Gastroesophageal sphincter (tissue), 4 donors: ENCODE measurements at regions not wholly inside any gene's neighbourhood (a gene's known extent, or its start where the extent isn't known, plus 50 kb on each side); places are given as distances from the start of the nearest gene placed in this dataset.

ENCODE experiments used
- ATAC-seq: fragments of 150-250 bp; one replicate; pipeline ENCODE4 v1.9.1; 2016; ENCODE audit warnings: mild to moderate bottlenecking, moderate library complexity
- H3K27ac ChIP-seq, 4 donors: fragments of 200-600 bp; sonication (generic) in 3 of 4; 1 replicate in 3 of 4; 2 replicates in 1 of 4; pipeline ENCODE4 v1.5.1; 2016 to 2019
- H3K27me3 ChIP-seq: fragments of 200-600 bp; sonication (generic); one replicate; pipeline ENCODE4 v1.5.1; 2019
- H3K36me3 ChIP-seq, 2 donors: fragments of 200-600 bp; sonication (generic); one replicate each; pipeline ENCODE4 v1.5.1; 2019; ENCODE audit warnings: control low read depth in 1 of 2
- H3K4me1 ChIP-seq, 3 donors: fragments of 200-600 bp; sonication (generic); 1 replicate in 2 of 3; 2 replicates in 1 of 3; pipeline ENCODE4 v1.5.1; 2016 to 2019; ENCODE audit warnings: control low read depth in 2 of 3
- H3K4me3 ChIP-seq, 2 donors: fragments of 200-600 bp; sonication (generic); one replicate each; pipeline ENCODE4 v1.5.1; 2019; ENCODE audit warnings: mild to moderate bottlenecking in 1 of 2, moderate library complexity in 1 of 2
- H3K9me3 ChIP-seq, 3 donors: fragments of 200-600 bp; sonication (generic); one replicate each; pipeline ENCODE4 v1.5.1; 2017 to 2019; ENCODE audit warnings: control low read depth in 2 of 3
- EP300 ChIP-seq: sonication (generic); formaldehyde crosslinking; IDR thresholded peaks from one replicate; pipeline ENCODE4 v1.6.1; 2017; ENCODE audit warnings: antibody characterized with exemption, mild to moderate bottlenecking
- POLR2A ChIP-seq, 2 donors: fragments of 450-650 bp; IDR thresholded peaks; one replicate each; pipeline ENCODE4 v1.6.1; 2017; ENCODE audit warnings: antibody characterized with exemption in 2 of 2, mild to moderate bottlenecking in 2 of 2, moderate library complexity in 1 of 2
- POLR2AphosphoS5 ChIP-seq: sonication (generic); formaldehyde crosslinking; IDR thresholded peaks from one replicate; pipeline ENCODE4 v1.6.1; 2017; ENCODE audit warnings: antibody characterized with exemption
- WGBS, 2 donors: methylation state at CpG; one replicate each; pipeline ENCODE4 v1.1.5; 2018; ENCODE audit warnings: low coverage in 1 of 2; 5-methylcytosine and 5-hydroxymethylcytosine counted together
- TF ChIP-seq, protein P1 (sequence below), 4 experiments: fragments of 200-600 bp in 2 of 4; fragments of 450-650 bp in 2 of 4; sonication (generic) in 1 of 4; IDR thresholded peaks; one replicate each; pipeline ENCODE4 v1.5.1; 2017 to 2019; ENCODE audit warnings: antibody characterized with exemption in 4 of 4, mild to moderate bottlenecking in 2 of 4, moderate library complexity in 2 of 4

DNA sequence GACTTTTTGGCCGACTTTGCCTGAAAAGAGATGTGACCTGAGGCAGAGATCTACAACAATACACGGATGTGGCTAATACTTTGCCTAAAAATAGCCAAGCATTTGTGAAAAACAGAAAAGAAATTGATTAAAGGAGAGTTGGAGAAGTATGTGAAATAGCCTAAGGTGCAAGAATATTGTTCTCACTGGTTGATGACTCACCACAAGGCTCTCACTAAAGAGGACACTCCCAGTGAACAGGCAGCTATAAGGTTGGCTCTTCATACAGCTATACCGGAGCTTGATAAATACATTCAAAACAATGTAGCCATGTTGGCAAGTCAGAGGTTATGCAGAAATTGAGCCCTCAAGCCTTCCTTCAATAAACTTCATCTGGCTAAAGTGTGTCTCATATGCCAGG is 317.2 kb upstream of the GRAMD2B start:
- no peaks in the 10 kb centered on the region for H3K27me3 ChIP-seq
- TF ChIP-seq POLR2A (IDR thresholded peaks at IDR 0.05) (no peak), POLR2AphosphoS5 (no peak), EP300 (no peak)
- TF ChIP-seq, protein P1, sequence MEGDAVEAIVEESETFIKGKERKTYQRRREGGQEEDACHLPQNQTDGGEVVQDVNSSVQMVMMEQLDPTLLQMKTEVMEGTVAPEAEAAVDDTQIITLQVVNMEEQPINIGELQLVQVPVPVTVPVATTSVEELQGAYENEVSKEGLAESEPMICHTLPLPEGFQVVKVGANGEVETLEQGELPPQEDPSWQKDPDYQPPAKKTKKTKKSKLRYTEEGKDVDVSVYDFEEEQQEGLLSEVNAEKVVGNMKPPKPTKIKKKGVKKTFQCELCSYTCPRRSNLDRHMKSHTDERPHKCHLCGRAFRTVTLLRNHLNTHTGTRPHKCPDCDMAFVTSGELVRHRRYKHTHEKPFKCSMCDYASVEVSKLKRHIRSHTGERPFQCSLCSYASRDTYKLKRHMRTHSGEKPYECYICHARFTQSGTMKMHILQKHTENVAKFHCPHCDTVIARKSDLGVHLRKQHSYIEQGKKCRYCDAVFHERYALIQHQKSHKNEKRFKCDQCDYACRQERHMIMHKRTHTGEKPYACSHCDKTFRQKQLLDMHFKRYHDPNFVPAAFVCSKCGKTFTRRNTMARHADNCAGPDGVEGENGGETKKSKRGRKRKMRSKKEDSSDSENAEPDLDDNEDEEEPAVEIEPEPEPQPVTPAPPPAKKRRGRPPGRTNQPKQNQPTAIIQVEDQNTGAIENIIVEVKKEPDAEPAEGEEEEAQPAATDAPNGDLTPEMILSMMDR (IDR thresholded peaks at IDR 0.05): no peak
- H3K4me1 ChIP-seq: no peaks in the 10 kb centered on the region
- 76 to 77% methylated on average over 3 of the region's 3 CpGs for WGBS, 2 donors
- peaks cover 0 to 5% (median 0%) of the 10 kb centered on the region in 3 donors for H3K9me3 ChIP-seq
- no peak overlapping the region for H3K27ac ChIP-seq
- H3K36me3 ChIP-seq: no peaks in the 10 kb centered on the region
- no peak overlapping the region for H3K4me3 ChIP-seq
- ATAC-seq: no peak

DNA sequence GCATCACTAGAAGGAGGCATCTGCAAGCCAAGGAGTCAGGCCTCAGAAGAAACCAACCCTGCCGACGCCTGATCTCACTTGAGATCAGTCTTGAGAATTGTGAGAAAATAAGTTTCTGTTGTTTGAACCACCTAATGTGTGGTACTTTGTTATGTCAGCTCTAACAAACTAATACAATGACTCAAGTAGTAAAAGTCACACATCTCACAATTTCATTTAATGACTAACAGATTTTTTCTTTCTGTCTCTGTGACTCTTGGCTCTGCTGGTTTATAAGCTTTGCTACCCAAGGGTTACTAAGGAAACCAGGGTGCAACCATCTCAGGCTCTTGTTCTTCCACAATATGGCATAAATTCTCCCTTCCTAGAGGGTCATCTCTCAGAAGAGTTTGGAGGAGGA is 315.8 kb upstream of the GRAMD2B start:
- no peaks in the 10 kb centered on the region for H3K4me1 ChIP-seq
- H3K36me3 ChIP-seq: no peaks in the 10 kb centered on the region
- H3K27ac ChIP-seq: no peak overlapping the region
- H3K4me3 ChIP-seq: no peak overlapping the region
- 96 to 100% methylated on average over 2 of the region's 2 CpGs for WGBS, 2 donors
- ATAC-seq: no peak
- peaks cover 0 to 9% (median 0%) of the 10 kb centered on the region in 3 donors for H3K9me3 ChIP-seq
- TF ChIP-seq, protein P1 (IDR thresholded peaks at IDR 0.05): no peak
- no peak for TF ChIP-seq EP300
- TF ChIP-seq POLR2A (IDR thresholded peaks at IDR 0.05): no peak
- no peak for TF ChIP-seq POLR2AphosphoS5
- no peaks in the 10 kb centered on the region for H3K27me3 ChIP-seq

DNA sequence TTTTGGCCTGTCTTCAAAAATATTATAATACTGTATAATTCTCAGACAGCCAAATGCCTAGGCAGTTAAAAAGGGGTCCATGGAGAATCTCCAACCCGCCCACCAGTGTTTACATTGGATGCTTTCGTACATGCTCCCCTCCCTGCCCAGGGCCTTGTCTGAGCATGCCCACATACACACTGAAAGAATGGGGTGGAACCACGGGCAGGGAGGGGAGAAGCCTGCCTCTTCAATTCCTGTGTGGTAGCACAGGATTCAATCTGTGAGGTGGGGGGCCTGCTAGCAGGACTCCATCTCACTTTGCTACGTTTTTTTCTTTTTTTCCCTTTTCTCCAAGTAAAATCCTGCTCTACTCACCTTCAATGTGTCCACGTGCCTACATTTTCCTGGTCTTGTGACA is 314.7 kb upstream of the GRAMD2B start:
- ATAC-seq: no peak
- no peaks in the 10 kb centered on the region for H3K4me1 ChIP-seq
- TF ChIP-seq EP300: no peak
- TF ChIP-seq POLR2A (IDR thresholded peaks at IDR 0.05): no peak
- no peak for TF ChIP-seq POLR2AphosphoS5
- TF ChIP-seq, protein P1 (IDR thresholded peaks at IDR 0.05): no peak
- no peak overlapping the region for H3K27ac ChIP-seq
- H3K4me3 ChIP-seq: no peak overlapping the region
- no peaks in the 10 kb centered on the region for H3K36me3 ChIP-seq
- no peaks in the 10 kb centered on the region for H3K27me3 ChIP-seq
- WGBS, 2 donors: 60 to 90% methylated on average over 2 to 5 of the region's 5 CpGs
- peaks cover 0 to 11% (median 0%) of the 10 kb centered on the region in 3 donors for H3K9me3 ChIP-seq

DNA sequence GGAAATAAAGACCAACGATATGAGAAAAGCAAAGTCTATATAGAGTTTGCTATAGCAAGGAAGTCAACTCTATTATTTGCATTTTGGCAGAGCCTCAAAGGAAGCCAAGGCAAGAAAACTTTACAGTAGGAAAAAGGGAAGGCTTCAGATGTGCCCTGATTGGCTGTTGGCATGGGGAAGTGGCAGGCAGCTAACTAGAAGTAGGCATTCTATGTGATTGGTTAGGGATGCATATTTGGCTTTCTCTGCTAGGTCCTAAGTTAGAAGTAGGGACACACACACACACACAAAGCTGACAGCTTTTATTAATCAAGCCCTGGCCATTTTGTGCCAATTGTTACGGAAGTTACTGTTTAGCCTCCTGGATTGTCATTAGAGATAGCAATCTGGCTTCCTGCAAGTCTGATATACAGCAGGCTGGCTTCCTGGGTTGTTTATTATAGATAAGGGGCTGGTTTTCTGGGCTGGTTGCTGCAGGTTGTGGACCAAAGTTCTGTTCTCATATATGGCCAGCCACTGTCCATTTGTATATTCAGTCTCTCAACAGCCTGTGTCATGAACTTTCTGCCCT is 308.1 kb upstream of the GRAMD2B start:
- H3K36me3 ChIP-seq: no peaks in the 10 kb centered on the region
- H3K9me3 ChIP-seq: peaks cover 0 to 10% (median 0%) of the 10 kb centered on the region in 3 donors
- no peaks in the 10 kb centered on the region for H3K27me3 ChIP-seq
- H3K4me1 ChIP-seq: no peaks in the 10 kb centered on the region
- H3K4me3 ChIP-seq: no peak overlapping the region
- H3K27ac ChIP-seq: no peak overlapping the region
- 42 to 67% methylated on average over 1 to 2 of the region's 2 CpGs for WGBS, 2 donors
- TF ChIP-seq EP300 (no peak), POLR2AphosphoS5 (no peak)
- ATAC-seq: no peak

DNA sequence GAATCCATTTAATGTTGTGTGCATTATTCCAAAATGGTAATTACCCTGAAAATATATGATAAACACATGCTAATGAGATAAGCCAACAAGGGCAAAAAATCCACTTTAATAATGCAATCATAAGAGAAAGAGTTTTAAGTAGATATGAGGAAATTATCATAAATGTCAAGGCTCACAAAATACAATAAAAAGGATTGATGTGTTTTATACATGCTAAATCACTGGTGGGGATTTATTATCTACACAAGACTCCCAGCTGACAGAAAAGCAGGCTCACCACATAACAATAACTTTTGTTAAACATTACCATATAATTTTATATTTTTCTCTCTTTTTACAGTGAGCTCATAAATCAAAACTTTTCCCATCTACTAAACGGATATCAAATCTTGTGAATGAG is 306.2 kb upstream of the GRAMD2B start:
- Histone ChIP-seq H3K4me1 (no peaks in the 10 kb centered on the region), H3K4me3 (no peak overlapping the region), H3K9me3 (peaks cover 0 to 9% (median 0%) of the 10 kb centered on the region in 3 donors), H3K27ac (no peak overlapping the region), H3K36me3 (no peaks in the 10 kb centered on the region), H3K27me3 (no peaks in the 10 kb centered on the region)
- ATAC-seq: no peak
- 57 to 67% methylated on average over 1 of the region's 1 CpG for WGBS, 2 donors
- TF ChIP-seq POLR2AphosphoS5: no peak
- TF ChIP-seq, protein P1 (IDR thresholded peaks at IDR 0.05): no peak
- no peak for TF ChIP-seq EP300
- TF ChIP-seq POLR2A (IDR thresholded peaks at IDR 0.05): no peak
